ENCODE measurements at regions not wholly inside any gene's neighbourhood (a gene's known extent, or its start where the extent isn't known, plus 50 kb on each side); places are given as distances from the start of the nearest gene placed in this dataset.

DNA sequence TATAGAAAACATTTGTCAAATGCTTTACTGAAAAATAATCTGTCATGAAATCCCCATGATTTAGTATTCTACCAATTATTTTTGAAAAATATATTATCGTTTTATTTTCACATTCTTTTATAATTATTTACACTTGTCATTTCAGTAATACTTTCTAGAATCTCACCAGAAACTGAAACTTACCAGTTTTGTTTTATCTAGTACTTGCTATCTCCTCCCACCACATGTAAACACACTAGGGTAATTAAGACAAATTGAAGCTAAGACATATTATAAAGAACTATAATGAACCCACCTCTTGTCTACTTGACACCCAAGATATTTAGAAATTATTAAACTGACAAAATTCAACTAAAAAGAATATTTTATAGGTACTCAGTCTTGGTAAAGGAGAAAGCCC lies 51.5 kb upstream of the GRM3 start:
- DNase-seq (ENCODE audit: low read depth) (no peak), FAIRE-seq (no peak)
- Histone ChIP-seq H3K4me3 (ENCODE audit: low read depth, low read length) (no peak overlapping the region), H3K36me3 (ENCODE audit: control insufficient read depth, insufficient read depth, low read length) (no peaks in the 10 kb centered on the region), H3K27me3 (ENCODE audit: control insufficient read depth, insufficient read depth, low read length) (no peaks in the 10 kb centered on the region)
- TF ChIP-seq, protein P1, sequence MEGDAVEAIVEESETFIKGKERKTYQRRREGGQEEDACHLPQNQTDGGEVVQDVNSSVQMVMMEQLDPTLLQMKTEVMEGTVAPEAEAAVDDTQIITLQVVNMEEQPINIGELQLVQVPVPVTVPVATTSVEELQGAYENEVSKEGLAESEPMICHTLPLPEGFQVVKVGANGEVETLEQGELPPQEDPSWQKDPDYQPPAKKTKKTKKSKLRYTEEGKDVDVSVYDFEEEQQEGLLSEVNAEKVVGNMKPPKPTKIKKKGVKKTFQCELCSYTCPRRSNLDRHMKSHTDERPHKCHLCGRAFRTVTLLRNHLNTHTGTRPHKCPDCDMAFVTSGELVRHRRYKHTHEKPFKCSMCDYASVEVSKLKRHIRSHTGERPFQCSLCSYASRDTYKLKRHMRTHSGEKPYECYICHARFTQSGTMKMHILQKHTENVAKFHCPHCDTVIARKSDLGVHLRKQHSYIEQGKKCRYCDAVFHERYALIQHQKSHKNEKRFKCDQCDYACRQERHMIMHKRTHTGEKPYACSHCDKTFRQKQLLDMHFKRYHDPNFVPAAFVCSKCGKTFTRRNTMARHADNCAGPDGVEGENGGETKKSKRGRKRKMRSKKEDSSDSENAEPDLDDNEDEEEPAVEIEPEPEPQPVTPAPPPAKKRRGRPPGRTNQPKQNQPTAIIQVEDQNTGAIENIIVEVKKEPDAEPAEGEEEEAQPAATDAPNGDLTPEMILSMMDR (IDR thresholded peaks at IDR 0.05; ENCODE audit: insufficient read depth, low read length, severe bottlenecking) = no peak

DNA sequence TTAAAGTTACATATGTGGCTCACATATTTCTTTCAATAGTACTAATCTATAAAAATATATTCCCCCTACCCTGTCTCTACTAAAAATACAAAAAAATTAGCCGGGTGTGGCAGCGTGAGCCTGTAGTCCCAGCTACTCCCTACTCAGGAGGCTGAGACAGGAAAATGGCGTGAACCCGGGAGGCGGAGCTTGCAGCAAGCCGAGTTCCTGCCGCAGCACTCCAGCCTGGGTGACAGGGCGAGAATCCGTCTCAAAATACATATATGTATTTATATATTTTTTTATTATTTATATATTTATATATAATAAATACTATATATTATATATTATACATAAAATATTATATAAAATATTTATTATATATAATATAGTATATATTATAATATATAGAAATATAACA lies 69.7 kb upstream of the GRM3 start:
- FAIRE-seq (no peak), DNase-seq (ENCODE audit: low read depth) (no peak)
- no peak overlapping the region for H3K4me3 ChIP-seq (ENCODE audit: low read depth, low read length)
- H3K36me3 ChIP-seq (ENCODE audit: control insufficient read depth, insufficient read depth, low read length) = no peaks in the 10 kb centered on the region
- TF ChIP-seq, protein P1 (IDR thresholded peaks at IDR 0.05; ENCODE audit: insufficient read depth, low read length, severe bottlenecking) = no peak
- no peaks in the 10 kb centered on the region for H3K27me3 ChIP-seq (ENCODE audit: control insufficient read depth, insufficient read depth, low read length)

DNA sequence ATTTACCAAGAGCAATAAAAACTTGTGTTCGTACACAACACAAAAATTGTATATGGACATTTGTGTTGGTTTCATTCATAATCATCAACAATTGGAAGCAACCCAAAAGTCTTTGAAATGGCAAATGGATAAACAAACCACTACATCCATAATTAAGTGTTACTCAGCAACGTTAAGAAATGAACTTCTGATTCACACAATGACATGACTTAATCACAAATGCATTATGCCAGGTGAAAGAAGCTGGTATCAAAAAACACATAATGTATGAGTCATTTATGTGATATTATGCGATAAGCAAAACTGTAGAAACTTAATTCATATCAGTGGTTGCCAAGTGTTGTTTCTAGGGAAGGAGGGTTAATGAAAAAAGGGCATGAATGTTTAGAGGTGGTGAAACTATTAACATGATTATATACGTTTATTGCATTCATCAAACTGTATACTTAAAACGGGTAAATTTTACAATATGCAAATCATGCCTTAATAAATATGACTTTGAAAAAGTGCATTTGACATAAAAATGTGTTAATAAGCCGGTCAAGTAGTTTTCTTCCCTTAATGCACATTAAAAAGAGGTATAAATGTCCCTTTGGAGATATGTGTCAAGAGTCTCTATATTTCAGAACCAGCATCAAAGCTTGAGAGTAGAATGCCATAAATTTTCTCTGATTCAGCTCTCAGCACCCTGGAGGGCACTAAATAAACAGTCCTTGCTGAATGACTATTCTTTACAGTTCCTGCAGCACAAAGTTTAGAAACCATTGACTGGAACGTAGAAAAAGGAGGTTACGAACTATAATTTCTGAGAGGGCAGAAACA lies 84.8 kb upstream of the GRM3 start:
- no peaks in the 10 kb centered on the region for H3K36me3 ChIP-seq (ENCODE audit: control insufficient read depth, insufficient read depth, low read length)
- no peak overlapping the region for H3K4me3 ChIP-seq (ENCODE audit: low read depth, low read length)
- FAIRE-seq = no peak
- peak; percentile 8 for DNase-seq (ENCODE audit: low read depth)
- no peaks in the 10 kb centered on the region for H3K27me3 ChIP-seq (ENCODE audit: control insufficient read depth, insufficient read depth, low read length)
- TF ChIP-seq, protein P1 (IDR thresholded peaks at IDR 0.05; ENCODE audit: insufficient read depth, low read length, severe bottlenecking) = no peak

DNA sequence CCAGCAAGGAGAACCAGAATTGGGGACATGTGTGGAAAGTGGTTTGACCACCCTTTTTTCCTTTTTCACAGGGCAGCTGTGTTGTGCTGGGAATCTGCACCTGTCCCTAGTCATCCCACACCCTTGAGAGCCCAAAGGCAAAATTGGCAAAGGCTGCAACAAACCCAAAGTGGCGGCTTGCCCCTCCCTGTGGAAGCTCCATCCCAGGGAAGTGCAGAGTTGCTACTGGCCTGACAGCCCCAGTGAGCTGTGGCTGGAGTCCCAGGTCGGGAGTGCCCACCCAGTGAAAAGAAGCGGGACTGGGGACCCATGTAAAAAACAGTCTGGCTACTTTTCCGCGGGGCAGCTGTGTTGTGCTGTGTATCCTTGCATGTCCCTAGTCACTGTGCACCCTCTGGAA lies 109.1 kb upstream of the GRM3 start:
- Histone ChIP-seq H3K36me3 (ENCODE audit: control insufficient read depth, insufficient read depth, low read length) (no peaks in the 10 kb centered on the region), H3K4me3 (ENCODE audit: low read depth, low read length) (no peak overlapping the region), H3K27me3 (ENCODE audit: control insufficient read depth, insufficient read depth, low read length) (no peaks in the 10 kb centered on the region)
- no peak for DNase-seq (ENCODE audit: low read depth)
- TF ChIP-seq, protein P1 (IDR thresholded peaks at IDR 0.05; ENCODE audit: insufficient read depth, low read length, severe bottlenecking) = no peak
- no peak for FAIRE-seq

DNA sequence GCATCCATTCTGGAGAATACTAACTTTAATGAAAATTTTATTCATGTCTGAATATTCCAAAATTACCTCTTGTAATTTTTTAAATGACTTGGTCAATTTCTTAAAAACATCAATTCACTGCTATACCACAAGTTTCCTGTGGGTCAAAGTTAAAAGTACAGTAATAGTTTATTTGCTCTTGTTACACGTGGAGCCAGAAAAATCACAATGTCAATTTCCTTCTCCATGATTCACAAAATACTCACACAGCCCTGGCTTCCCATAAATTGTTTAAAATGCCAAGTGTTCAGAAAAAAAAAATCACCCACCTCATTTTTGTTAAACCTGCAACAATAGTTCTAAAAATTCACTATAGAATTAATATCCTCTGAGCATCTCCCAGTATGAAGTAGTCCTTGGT lies 139.5 kb upstream of the GRM3 start:
- Histone ChIP-seq H3K4me3 (ENCODE audit: low read depth, low read length) (no peak overlapping the region), H3K36me3 (ENCODE audit: control insufficient read depth, insufficient read depth, low read length) (no peaks in the 10 kb centered on the region), H3K27me3 (ENCODE audit: control insufficient read depth, insufficient read depth, low read length) (no peaks in the 10 kb centered on the region)
- FAIRE-seq = no peak
- no peak for DNase-seq (ENCODE audit: low read depth)
- TF ChIP-seq, protein P1 (IDR thresholded peaks at IDR 0.05; ENCODE audit: insufficient read depth, low read length, severe bottlenecking) = no peak

DNA sequence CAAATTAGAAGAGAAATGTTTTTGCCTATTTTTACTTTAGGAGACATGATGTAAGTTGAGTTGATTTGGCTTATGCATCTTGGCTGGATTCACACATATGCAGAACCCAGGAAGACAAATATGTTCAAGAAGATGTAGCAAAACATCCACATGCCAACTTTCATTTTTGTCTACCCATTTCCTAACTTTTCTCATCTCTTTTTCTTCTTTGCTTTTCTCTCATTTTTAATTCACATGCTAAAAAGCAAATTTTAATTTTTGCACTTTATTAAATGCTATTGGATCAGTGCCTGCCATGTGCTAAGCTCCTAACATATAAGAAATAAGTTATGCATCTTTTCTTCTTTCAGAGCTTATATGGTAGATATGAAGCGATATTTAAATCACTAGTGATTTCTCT lies 143.7 kb upstream of the GRM3 start:
- H3K36me3 ChIP-seq (ENCODE audit: control insufficient read depth, insufficient read depth, low read length) = no peaks in the 10 kb centered on the region
- DNase-seq (ENCODE audit: low read depth) (no peak), FAIRE-seq (no peak)
- TF ChIP-seq, protein P1 (IDR thresholded peaks at IDR 0.05; ENCODE audit: insufficient read depth, low read length, severe bottlenecking) = no peak
- no peaks in the 10 kb centered on the region for H3K27me3 ChIP-seq (ENCODE audit: control insufficient read depth, insufficient read depth, low read length)
- H3K4me3 ChIP-seq (ENCODE audit: low read depth, low read length) = no peak overlapping the region
